ENCODE measurements at regions not wholly inside any gene's neighbourhood (a gene's known extent, or its start where the extent isn't known, plus 50 kb on each side); places are given as distances from the start of the nearest gene placed in this dataset.

- ChIA-PET POLR2A (ENCODE audit: unreplicated experiment) (no interaction called here), CTCF (interaction anchor here (0.7 kb wide), 1 partner anchor 43 kb away, joined by 3 read pairs; no protein-coding TSS in a partner anchor)
- H3K36me3 ChIP-seq (ENCODE audit: control insufficient read depth, insufficient read depth, low read length), result no peaks in the 10 kb centered on the region
- WGBS, 2 experiments (ENCODE audit: extremely low coverage in 2 of 2, insufficient read length in 1 of 2), result no CpG with 5 or more reads among the region's 1 CpG
- H2AK9ac ChIP-seq (replicated peaks; ENCODE audit: low read depth, low read length, poor library complexity), result no peak overlapping the region
- H2BK15ac ChIP-seq (ENCODE audit: low read depth, low read length), result no peak overlapping the region
- in situ Hi-C loops (cut with MboI; ENCODE audit: low sequenced_read_pairs) (no loop called here), dilution Hi-C loops (cut with HindIII; ENCODE audit: low sequenced_read_pairs, unreplicated experiment) (no loop called here), intact Hi-C loops (cut with micrococcal nuclease) (no loop called here)
- H4K5ac ChIP-seq (ENCODE audit: low read depth, low read length), result no peak overlapping the region
- no peak overlapping the region for H3K4ac ChIP-seq (ENCODE audit: low read depth, low read length)
- no peak overlapping the region for H3K27ac ChIP-seq (ENCODE audit: insufficient read depth, low read length)
- no peaks in the 10 kb centered on the region for H4K20me1 ChIP-seq (ENCODE audit: insufficient read depth, low read length)
- ATAC-seq (ENCODE audit: low read depth) (no peak), DNase-seq (no peak)
- no peak overlapping the region for H2BK20ac ChIP-seq (ENCODE audit: low read depth, low read length)
- no peak for TF ChIP-seq RCOR1 (IDR thresholded peaks at IDR 0.05; ENCODE audit: insufficient replicate concordance, low read length)
- no peak overlapping the region for H2AK5ac ChIP-seq (ENCODE audit: low read depth, low read length)
- no peak overlapping the region for H2AFZ ChIP-seq (replicated peaks; ENCODE audit: low read length, poor library complexity)
- H2BK120ac ChIP-seq (ENCODE audit: low read depth, low read length), result no peak overlapping the region
- H3K56ac ChIP-seq (ENCODE audit: extremely low read depth, insufficient read depth, low read length), result no peak overlapping the region
- H3K9me3 ChIP-seq (ENCODE audit: control insufficient read depth, insufficient read depth, low read length), result no peaks in the 10 kb centered on the region
- H3K4me1 ChIP-seq (ENCODE audit: control insufficient read depth, insufficient read depth, low read length), result no peaks in the 10 kb centered on the region
- H4K91ac ChIP-seq (ENCODE audit: insufficient read depth, low read depth, low read length), result no peak overlapping the region
- H3K14ac ChIP-seq (replicated peaks; ENCODE audit: low read depth, low read length), result no peak overlapping the region
- no peaks in the 10 kb centered on the region for H3K79me1 ChIP-seq (ENCODE audit: low read depth in 1 of 2, low read length in 2 of 2)
- no peak overlapping the region for H3K9ac ChIP-seq (ENCODE audit: low read depth, low read length)
- H3K23ac ChIP-seq (ENCODE audit: low read depth, low read length), result no peak overlapping the region
- no peaks in the 10 kb centered on the region for H3K9me1 ChIP-seq (ENCODE audit: insufficient read depth, low read length)
- no peak overlapping the region for H2BK5ac ChIP-seq (ENCODE audit: low read depth, low read length, poor library complexity, severe bottlenecking)
- no peak overlapping the region; a peak in 1 of 4 replicates for H4K8ac ChIP-seq (ENCODE audit: low read depth in 2 of 2, low read length in 2 of 2)
- H3K4me2 ChIP-seq (ENCODE audit: low read depth, low read length), result no peak overlapping the region
- BruUV-seq (replicated peaks), result no TSS peak
- no peaks in the 10 kb centered on the region for H3K27me3 ChIP-seq (ENCODE audit: control insufficient read depth, insufficient read depth, low read length)
- H3K4me3 ChIP-seq (ENCODE audit: insufficient read depth, low read depth, low read length), result no peak overlapping the region
- peak overlapping the region; percentile 14; the same call in 1 of the 2 replicates for H3K18ac ChIP-seq (ENCODE audit: low read depth, low read length)
These were observed 271.7 kb downstream of the ARHGAP12 start for GRCh38 chr10:31656851-31657433.
